GM12891 (cell line): ENCODE measurements at regions not wholly inside any gene's neighbourhood (a gene's known extent, or its start where the extent isn't known, plus 50 kb on each side); places are given as distances from the start of the nearest gene placed in this dataset.

ENCODE experiments used
- PAX5 ChIP-seq: IDR thresholded peaks from 2 replicates; pipeline ENCODE4 v1.6.1; 2011; ENCODE audit warnings: low read length, moderate library complexity, mild to moderate bottlenecking; ENCODE audit not compliant: insufficient read depth, severe bottlenecking
- POLR2A ChIP-seq: IDR thresholded peaks from 2 replicates; pipeline ENCODE4 v1.6.1; 2011; ENCODE audit warnings: low read depth, low read length, control low read depth
- POLR2AphosphoS5 ChIP-seq: IDR thresholded peaks from 2 replicates; pipeline ENCODE4 v1.6.1; 2011; ENCODE audit warnings: low read depth, low read length, control low read depth
- POU2F2 ChIP-seq: IDR thresholded peaks from 2 replicates; pipeline ENCODE4 v1.6.1; 2011; ENCODE audit warnings: low read depth, mild to moderate bottlenecking, control low read depth, low read length, moderate library complexity
- SPI1 ChIP-seq: IDR thresholded peaks from 2 replicates; pipeline ENCODE4 v1.6.1; 2011; ENCODE audit warnings: low read depth, low read length, control low read depth
- TAF1 ChIP-seq: IDR thresholded peaks from 2 replicates; pipeline ENCODE4 v1.6.1; 2011; ENCODE audit warnings: low read depth, low read length, control low read depth

DNA sequence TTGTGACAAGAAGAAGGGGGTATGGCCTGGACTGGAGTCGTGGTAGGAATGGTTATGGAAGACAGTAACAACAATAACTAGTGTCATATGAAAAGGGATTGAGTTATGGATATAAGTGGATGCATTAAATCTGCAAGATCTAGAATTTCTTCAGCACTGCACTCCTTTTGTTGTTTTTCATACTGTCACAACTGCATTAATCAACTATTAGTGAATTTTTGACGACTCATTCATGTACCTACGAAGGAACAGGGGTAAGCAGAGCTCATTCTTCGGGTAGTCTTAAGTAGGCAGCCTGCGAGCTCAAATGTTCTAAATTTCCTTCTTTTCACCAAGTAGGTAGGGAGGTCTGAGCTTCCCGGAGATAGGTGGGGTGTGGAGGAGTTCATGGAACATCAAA, 109.7 kb upstream of the UPP2 start:
- no peak for TF ChIP-seq POLR2A
- no peak for TF ChIP-seq POLR2AphosphoS5
- no peak for TF ChIP-seq TAF1
- no peak for TF ChIP-seq POU2F2
- TF ChIP-seq SPI1, result no peak
- no peak for TF ChIP-seq PAX5
